ENCODE measurements at regions not wholly inside any gene's neighbourhood (a gene's known extent, or its start where the extent isn't known, plus 50 kb on each side); places are given as distances from the start of the nearest gene placed in this dataset.
"Not testable (repeated sequence)": the region's sequence is repeated elsewhere in the genome, so short reads cannot be mapped to it uniquely, and the experiment has no call there.

DNA sequence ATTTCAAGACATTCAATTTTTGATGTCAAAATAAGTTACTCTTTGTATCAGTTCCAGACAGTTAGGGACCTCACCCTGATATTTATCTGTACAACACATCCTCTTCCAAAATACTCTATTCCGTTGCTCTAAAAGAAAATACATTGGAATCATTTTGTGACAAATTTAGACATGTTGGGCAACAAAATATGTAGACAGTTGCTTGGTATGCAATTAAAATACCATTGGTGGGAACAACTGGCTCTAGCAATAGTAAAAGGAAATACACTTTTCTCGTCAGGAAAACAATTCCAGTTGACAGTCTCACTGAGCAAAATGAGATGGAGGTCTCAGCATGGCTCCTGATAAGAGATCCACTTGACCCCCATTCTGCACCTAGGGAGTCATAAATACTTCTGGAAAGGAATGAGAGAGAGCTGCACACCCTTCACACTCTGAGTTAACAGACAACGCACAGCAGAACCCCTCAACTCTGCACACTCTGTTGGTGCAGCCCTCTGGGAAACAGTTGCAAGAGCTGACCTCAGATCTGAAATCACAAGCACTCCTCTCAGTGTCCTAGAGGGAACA is 171.3 kb upstream of the NT5E start:
- no peaks in the 10 kb centered on the region for H3K27me3 Mint-ChIP-seq
- H3K4me3 Mint-ChIP-seq: no peak overlapping the region
- no peaks in the 10 kb centered on the region for H3K4me1 Mint-ChIP-seq (ENCODE audit: low read depth)
- H3K4me3 ChIP-seq (ENCODE audit: low read length): no peak overlapping the region
- H3K36me3 Mint-ChIP-seq (ENCODE audit: low read depth): no peaks in the 10 kb centered on the region
- DNase-seq: no peak
- no peaks in the 10 kb centered on the region for H3K27me3 ChIP-seq (ENCODE audit: control insufficient read depth in 1 of 2, insufficient read depth in 2 of 2, low read length in 2 of 2)
- ChIA-PET CTCF (interaction anchor here (0.9 kb wide), 1 partner anchor 60 kb away, joined by 3 read pairs; no protein-coding TSS in a partner anchor), POLR2A (no interaction called here)
- no peaks in the 10 kb centered on the region for H3K36me3 ChIP-seq (ENCODE audit: insufficient read depth, low read length)
- H3K9me3 ChIP-seq (ENCODE audit: control insufficient read depth in 1 of 2, insufficient read depth in 1 of 2, low read length in 2 of 2): no peaks in the 10 kb centered on the region
- no peaks in the 10 kb centered on the region for H3K4me1 ChIP-seq (ENCODE audit: insufficient read depth, low read length)
- ATAC-seq (ENCODE audit: poor library complexity): no peak
- no peak overlapping the region for H3K27ac Mint-ChIP-seq
- TF ChIP-seq CTCF (IDR thresholded peaks at IDR 0.05): no peak
- no peak overlapping the region for H3K27ac ChIP-seq (ENCODE audit: low read depth in 1 of 2, low read length in 2 of 2)
- H3K9me3 Mint-ChIP-seq: peaks cover 5% of the 10 kb centered on the region
- intact Hi-C loops (cut with DNase I, micrococcal nuclease): no loop called here

DNA sequence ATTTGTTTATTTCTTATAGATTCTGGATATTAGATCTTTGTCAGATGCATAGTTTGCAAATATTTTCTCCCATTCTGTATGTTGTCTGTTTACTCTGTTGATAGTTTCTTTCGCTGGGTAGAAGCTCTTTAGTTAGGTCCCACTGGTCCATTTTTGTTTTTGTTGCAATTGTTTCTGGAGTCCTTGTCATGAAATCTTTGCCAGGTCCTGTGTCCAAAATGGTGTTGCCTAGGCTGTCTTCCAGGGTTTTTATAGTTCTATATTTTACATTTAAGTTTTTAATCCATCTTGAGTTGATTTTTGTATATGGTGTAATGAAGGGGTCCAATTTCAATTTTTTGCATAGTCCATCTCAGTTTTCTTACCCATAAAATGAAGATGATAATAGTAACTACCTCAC is 173.9 kb upstream of the NT5E start:
- H3K9me3 ChIP-seq (ENCODE audit: control insufficient read depth in 1 of 2, insufficient read depth in 1 of 2, low read length in 2 of 2); intact Hi-C loops (cut with DNase I, micrococcal nuclease); H3K36me3 Mint-ChIP-seq (ENCODE audit: low read depth); DNase-seq; H3K36me3 ChIP-seq (ENCODE audit: insufficient read depth, low read length); ATAC-seq (ENCODE audit: poor library complexity); H3K4me3 ChIP-seq (ENCODE audit: low read length); H3K4me1 Mint-ChIP-seq (ENCODE audit: low read depth); H3K27ac Mint-ChIP-seq; H3K4me3 Mint-ChIP-seq; CTCF ChIA-PET; H3K9me3 Mint-ChIP-seq; H3K27me3 ChIP-seq (ENCODE audit: control insufficient read depth in 1 of 2, insufficient read depth in 2 of 2, low read length in 2 of 2); H3K4me1 ChIP-seq (ENCODE audit: insufficient read depth, low read length); H3K27me3 Mint-ChIP-seq; POLR2A ChIA-PET; H3K27ac ChIP-seq (ENCODE audit: low read depth in 1 of 2, low read length in 2 of 2): not testable (repeated sequence)

- H3K4me1 Mint-ChIP-seq (ENCODE audit: low read depth): no peaks in the 10 kb centered on the region
- ChIA-PET POLR2A (no interaction called here), CTCF (no interaction called here)
- Histone ChIP-seq H3K27me3 (ENCODE audit: control insufficient read depth in 1 of 2, insufficient read depth in 2 of 2, low read length in 2 of 2) (no peaks in the 10 kb centered on the region), H3K4me3 (ENCODE audit: low read length) (no peak overlapping the region), H3K4me1 (ENCODE audit: insufficient read depth, low read length) (no peaks in the 10 kb centered on the region), H3K9me3 (ENCODE audit: control insufficient read depth in 1 of 2, insufficient read depth in 1 of 2, low read length in 2 of 2) (peaks cover 0 to 4% of the 10 kb centered on the region in 2 experiments), H3K27ac (ENCODE audit: low read depth in 1 of 2, low read length in 2 of 2) (no peak overlapping the region), H3K36me3 (ENCODE audit: insufficient read depth, low read length) (no peaks in the 10 kb centered on the region)
- no peak overlapping the region for H3K4me3 Mint-ChIP-seq
- ATAC-seq (ENCODE audit: poor library complexity) (no peak), DNase-seq (no peak)
- no peaks in the 10 kb centered on the region for H3K27me3 Mint-ChIP-seq
- intact Hi-C loops (cut with DNase I, micrococcal nuclease): no loop called here
- H3K36me3 Mint-ChIP-seq (ENCODE audit: low read depth): no peaks in the 10 kb centered on the region
- H3K9me3 Mint-ChIP-seq: peaks cover 5% of the 10 kb centered on the region
- TF ChIP-seq CTCF (IDR thresholded peaks at IDR 0.05): no peak
- no peak overlapping the region for H3K27ac Mint-ChIP-seq
Measured at GRCh38 chr6:85275338-85275985, 174.4 kb upstream of the NT5E start.

DNA sequence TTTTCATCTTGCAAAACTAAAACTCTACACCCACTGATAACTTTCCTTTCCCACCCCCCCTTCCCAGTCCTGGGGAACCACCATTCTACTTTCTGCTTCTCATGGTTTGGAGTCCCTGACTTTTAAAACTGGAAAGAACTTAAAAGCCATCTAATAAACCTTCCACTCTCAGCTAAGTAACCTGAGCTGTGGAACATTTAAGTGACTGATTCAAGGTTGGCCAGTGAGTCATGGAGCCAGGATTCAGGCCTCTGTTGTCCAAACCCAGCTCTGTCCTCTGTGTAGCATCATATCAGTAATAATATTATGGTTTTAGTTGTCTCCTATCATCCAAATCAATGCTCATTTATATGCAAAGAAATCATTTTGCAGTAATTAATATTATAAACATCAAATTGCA is 176.0 kb upstream of the NT5E start:
- Mint-ChIP-seq H3K36me3 (ENCODE audit: low read depth) (no peaks in the 10 kb centered on the region), H3K4me1 (ENCODE audit: low read depth) (no peaks in the 10 kb centered on the region), H3K4me3 (no peak overlapping the region), H3K27me3 (no peaks in the 10 kb centered on the region), H3K9me3 (peaks cover 5% of the 10 kb centered on the region), H3K27ac (no peak overlapping the region)
- H3K4me3 ChIP-seq (ENCODE audit: low read length): no peak overlapping the region
- H3K9me3 ChIP-seq (ENCODE audit: control insufficient read depth in 1 of 2, insufficient read depth in 1 of 2, low read length in 2 of 2): peaks cover 0 to 4% of the 10 kb centered on the region in 2 experiments
- TF ChIP-seq CTCF (IDR thresholded peaks at IDR 0.05): no peak
- H3K4me1 ChIP-seq (ENCODE audit: insufficient read depth, low read length): no peaks in the 10 kb centered on the region
- no peak overlapping the region for H3K27ac ChIP-seq (ENCODE audit: low read depth in 1 of 2, low read length in 2 of 2)
- CTCF ChIA-PET: no interaction called here
- no peaks in the 10 kb centered on the region for H3K27me3 ChIP-seq (ENCODE audit: control insufficient read depth in 1 of 2, insufficient read depth in 2 of 2, low read length in 2 of 2)
- ATAC-seq (ENCODE audit: poor library complexity): no peak
- intact Hi-C loops (cut with DNase I, micrococcal nuclease): no loop called here
- no peak for DNase-seq
- POLR2A ChIA-PET: no interaction called here
- H3K36me3 ChIP-seq (ENCODE audit: insufficient read depth, low read length): no peaks in the 10 kb centered on the region

All from CD4-positive, alpha-beta T cell (primary cell).